ENCODE measurements at regions not wholly inside any gene's neighbourhood (a gene's known extent, or its start where the extent isn't known, plus 50 kb on each side); places are given as distances from the start of the nearest gene placed in this dataset.

DNA sequence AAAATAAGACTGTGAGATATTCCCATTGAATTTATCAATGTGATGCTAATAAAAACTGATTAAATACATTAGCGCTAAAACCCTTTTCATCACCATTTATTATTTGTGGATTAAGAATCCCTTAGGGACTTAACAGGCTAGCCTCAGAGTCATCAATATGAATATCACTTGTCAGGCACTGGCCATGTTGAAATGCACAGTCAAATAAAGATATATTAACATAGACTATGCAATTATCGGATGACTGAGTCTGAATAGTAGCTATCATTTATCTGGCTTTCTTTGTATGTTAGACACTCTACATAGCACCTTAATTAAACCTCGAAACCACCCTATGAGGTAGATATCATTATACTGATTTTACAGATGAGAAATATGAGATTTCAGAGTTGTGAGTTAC, 213.6 kb downstream of the RDH14 start:
- in situ Hi-C loops (cut with MboI; ENCODE audit: low pct_unique_long_range_greater_than_20kb, low sequenced_read_pairs) = no loop called here
- DNase-seq = no peak

DNA sequence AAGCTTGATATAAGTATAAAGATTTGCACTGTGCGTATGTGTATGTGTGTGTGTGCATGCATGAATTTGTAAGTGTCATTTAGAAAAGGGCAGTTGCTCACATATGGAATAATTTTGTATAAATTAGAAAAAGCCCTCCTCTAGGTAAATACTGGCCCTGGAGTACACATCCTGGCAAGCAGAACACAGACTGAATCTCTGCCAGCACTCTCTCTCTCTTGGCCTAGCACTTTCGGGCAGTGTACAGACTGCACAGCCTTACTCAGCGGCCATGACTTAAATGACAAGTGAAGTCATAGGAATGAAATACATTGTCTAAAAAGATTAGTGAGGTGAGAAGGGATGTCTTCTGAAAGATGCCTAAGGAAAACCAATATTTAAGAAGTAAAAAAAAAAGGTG, 214.1 kb downstream of the RDH14 start:
- no peak for DNase-seq
- in situ Hi-C loops (cut with MboI; ENCODE audit: low pct_unique_long_range_greater_than_20kb, low sequenced_read_pairs) = no loop called here

DNA sequence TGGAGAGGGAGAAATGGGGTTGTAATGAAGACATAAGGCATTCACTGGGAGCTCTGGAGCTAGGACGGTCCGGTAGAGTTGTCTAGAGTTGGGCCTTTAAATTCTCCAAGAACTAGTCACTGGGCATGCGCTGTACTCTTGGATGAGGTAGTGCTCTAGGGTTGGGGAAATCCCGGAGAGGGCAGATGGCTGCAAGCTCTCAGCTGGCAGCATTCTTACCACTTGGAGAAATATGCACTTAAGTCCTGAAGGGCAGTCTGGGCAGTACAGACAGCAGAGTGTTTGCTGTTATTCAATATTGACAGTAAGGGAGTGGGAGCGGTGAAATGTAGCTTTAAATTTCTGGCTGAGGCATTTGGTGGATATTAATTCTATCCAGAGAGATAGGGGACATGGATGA, 214.6 kb downstream of the RDH14 start:
- no peak for DNase-seq
- in situ Hi-C loops (cut with MboI; ENCODE audit: low pct_unique_long_range_greater_than_20kb, low sequenced_read_pairs) = no loop called here

DNA sequence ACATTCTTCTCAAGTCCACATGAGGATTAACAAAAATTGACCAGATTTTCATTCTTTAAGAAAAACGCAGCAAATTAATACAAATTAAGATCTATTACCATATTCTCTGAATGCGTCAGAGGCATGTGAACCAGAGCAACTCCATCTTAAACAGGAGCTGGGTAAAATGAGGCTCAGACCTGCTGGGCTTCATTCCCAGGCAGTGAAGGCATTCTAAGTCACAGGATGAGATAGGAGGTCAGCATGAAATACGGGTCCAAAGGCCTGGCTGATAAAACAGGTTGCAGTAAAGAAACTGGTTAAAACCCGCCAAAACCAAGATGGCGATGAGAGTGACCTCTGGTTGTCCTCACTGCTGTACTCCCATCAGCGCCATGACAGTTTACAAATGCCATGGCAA, 217.6 kb downstream of the RDH14 start:
- in situ Hi-C loops (cut with MboI; ENCODE audit: low pct_unique_long_range_greater_than_20kb, low sequenced_read_pairs) = no loop called here
- no peak for DNase-seq

DNA sequence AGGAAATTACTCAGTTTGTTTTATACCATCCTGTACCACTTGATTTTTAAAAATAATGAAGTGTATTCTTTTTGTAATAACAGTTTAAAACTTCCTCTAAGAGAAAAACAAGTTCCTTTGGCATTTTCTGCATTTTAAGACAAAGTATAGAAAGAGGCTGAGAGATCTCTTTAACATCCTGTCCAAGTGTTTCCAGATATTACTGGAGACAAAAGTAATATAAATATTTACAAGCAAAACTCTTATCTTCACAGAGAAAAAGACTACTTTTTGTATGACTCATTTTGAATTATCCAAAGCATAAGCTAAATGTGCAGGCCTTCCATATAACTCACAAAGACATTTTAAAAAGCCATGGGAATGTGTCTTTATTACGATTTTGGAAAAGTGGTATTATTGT, 221.1 kb downstream of the RDH14 start:
- no peak for DNase-seq
- in situ Hi-C loops (cut with MboI; ENCODE audit: low pct_unique_long_range_greater_than_20kb, low sequenced_read_pairs) = no loop called here

DNA sequence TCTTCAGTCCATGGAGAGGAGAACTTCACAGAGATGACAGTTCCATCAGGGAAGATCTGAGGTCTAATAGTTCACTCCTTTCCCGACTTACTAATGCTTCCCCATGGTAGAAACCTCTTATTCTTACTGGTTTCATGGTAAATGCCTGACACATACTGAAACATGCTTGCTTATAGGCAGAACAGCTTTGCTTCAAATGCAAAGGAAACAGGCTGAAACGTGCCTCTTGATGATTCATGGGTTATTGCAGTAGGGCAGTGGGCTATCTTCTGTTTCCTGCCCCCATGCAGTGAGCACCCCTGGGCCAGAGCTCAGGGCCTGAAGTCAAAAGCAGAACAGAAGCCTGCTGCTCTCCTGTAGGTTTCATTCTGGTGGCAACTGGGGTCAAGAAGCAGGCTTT, 223.5 kb downstream of the RDH14 start:
- in situ Hi-C loops (cut with MboI; ENCODE audit: low pct_unique_long_range_greater_than_20kb, low sequenced_read_pairs) = no loop called here
- DNase-seq = no peak

DNA sequence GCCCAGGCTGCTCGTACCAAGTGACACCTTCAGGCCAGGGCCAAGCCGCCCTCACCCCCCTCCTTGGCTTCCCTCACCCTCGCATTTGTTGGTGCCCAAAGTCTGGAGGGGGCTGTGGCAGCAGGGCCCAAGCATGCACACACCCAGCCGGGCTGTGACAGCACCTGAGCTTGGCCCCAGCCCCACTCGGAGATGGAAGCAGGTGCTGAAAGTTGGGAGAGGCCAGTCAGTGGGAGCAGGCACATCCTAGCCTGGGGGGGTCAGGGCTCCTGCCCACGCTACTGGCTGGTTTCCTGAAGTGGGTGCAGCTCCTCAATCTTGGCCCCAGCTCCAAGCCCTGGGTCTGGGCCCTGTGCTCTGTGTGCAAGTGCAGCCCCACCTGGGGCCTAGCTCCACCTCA, 228.0 kb downstream of the RDH14 start:
- in situ Hi-C loops (cut with MboI; ENCODE audit: low pct_unique_long_range_greater_than_20kb, low sequenced_read_pairs) = no loop called here
- DNase-seq = no peak

DNA sequence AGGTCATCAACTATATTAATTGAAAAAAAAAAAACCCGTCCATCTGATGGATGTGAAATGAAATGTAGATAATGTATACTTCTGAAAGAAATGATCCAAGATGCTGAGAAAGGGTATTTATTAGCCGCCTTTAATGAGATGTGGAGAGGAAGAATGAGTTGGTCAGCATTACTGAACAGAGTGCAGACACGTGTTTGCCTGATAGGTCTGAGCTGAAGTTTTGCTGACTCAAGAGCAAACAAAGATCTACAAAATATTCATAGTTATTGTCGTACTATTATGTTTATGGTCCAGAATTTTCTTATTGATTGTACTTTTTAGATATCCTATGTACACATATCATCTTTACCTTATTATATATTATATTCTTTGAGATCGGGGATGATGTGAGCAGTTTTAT, 235.3 kb downstream of the RDH14 start:
- no peak for DNase-seq
- in situ Hi-C loops (cut with MboI; ENCODE audit: low pct_unique_long_range_greater_than_20kb, low sequenced_read_pairs) = no loop called here

DNA sequence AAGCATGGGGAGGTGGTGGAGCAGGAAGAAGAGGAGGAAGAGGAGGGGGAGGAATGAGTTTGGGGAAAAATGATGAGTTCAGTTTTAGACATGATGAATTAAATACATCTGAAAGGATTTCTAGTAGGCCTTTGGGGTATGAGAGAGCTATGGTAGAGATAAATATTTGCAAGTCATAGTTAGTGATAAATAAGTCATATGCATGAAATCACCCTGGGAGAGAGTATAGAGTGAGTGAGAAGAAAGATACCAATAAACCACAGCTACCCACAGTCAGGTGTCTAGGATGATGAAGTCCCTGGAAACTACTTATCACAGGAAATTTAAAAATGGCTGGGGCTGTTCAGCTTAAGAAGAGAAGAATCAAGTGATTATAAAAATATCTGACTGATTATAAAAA, 240.5 kb downstream of the RDH14 start:
- in situ Hi-C loops (cut with MboI; ENCODE audit: low pct_unique_long_range_greater_than_20kb, low sequenced_read_pairs) = no loop called here
- DNase-seq = no peak

DNA sequence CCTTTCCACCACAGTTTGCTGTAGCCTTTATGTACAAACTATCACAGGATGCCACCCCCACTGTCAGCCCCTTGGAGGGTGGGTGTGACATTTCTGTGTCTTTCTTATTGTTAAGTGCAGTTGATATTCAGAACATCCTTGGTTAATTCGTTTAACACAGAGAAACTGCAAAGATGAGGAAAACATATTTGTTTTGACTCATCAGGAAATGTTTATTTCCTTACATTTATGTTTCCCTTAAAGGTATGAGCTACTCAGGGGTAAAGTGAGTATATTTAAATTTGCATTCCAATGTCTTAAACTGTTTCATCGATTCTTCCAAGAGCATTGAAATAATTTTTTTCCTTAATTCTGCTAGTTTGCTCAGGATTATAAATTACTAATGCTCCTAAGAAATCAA, 243.4 kb downstream of the RDH14 start:
- DNase-seq = no peak
- in situ Hi-C loops (cut with MboI; ENCODE audit: low pct_unique_long_range_greater_than_20kb, low sequenced_read_pairs) = no loop called here

DNA sequence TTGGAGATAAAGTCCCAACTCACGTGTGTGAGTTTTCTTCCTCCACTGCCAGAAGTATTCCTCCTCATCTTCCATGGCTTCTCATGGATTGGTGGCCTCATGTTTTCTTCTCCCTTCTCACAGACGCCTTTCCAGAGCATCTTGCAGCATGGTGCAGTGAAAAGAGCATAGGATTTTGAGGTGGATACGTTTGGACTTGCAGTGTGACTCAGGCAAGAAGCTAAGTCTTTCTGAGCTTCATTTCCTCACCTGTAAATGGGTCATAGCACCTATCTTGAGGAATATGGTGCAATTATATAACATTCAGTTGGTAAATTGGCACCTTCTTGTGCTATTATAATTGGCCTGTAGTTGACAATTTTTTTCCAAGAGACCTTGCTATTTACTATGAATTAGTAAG, 247.6 kb downstream of the RDH14 start:
- in situ Hi-C loops (cut with MboI; ENCODE audit: low pct_unique_long_range_greater_than_20kb, low sequenced_read_pairs) = no loop called here
- DNase-seq = no peak

DNA sequence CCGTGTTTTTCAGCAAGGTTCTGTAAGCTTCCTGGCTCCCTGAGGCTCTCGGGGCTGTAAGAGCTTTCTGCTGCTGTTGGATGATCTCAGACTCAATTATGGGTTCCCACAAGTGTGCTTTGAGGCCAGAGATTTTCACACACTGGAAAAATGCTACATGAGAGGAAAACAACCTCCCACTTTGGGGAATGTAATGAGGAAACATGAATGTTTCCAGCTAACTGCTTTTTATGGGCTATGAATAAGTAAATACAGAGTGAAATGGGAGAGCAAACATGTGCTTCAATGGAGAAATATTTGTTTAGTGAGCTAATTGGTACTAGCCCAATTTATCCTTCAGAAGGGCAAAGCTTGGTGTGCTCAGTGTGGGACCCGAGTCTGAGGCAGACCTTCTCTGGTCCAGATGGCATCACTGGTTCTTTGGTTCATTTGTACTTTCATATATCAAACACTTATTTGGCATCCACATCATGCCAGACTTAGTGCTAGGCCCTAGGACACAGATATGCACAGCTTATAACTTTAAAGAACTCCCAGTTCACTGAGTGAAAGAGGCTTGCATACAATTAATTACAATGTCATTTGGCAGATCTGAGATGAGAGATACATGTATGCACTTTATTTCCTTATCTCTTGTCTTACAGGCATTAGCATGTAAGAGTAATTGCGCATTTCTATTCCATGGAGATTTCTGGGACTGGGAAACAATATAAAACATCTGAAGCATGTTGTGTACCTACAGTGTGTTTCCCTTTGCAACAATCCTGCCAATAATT, 248.8 kb downstream of the RDH14 start:
- in situ Hi-C loops (cut with MboI; ENCODE audit: low pct_unique_long_range_greater_than_20kb, low sequenced_read_pairs) = no loop called here
- no peak for DNase-seq

DNA sequence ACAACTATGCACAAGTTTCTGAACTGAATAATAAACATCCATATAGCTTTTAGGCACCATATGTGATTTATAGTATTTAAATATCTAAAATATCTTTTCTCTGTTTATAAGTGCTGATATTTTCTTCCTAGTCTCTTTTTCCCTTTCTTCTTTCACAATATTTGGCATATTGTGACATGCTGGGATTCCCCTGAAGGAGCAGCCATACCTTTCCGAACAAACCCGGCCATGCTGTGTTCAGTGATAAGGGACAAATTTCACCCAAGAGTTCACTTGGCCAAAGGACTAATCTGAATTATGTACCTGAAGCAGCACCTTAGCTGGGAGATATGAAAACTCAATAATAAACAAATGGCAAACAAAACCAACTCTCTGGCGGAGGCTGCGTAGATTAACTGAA, 250.8 kb downstream of the RDH14 start:
- DNase-seq = no peak
- in situ Hi-C loops (cut with MboI; ENCODE audit: low pct_unique_long_range_greater_than_20kb, low sequenced_read_pairs) = no loop called here

DNA sequence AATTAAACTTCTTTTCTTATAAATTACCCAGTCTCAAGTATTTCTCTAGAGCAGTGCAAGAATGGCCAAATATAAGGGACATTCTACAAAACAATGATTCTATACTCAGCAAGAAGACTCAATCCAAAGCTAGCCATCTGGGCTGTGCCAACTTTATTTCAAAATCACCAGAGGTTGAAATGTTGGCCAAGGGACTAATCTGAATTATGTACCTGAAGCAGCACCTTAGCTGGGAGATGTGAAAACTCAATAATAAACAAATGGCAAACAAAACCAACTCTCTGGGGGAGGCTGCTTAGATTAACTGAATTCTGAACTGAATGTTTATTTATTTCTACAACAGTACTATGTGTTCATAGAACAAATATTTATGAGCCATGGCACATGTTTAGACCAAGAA, 251.3 kb downstream of the RDH14 start:
- no peak for DNase-seq
- in situ Hi-C loops (cut with MboI; ENCODE audit: low pct_unique_long_range_greater_than_20kb, low sequenced_read_pairs) = no loop called here

DNA sequence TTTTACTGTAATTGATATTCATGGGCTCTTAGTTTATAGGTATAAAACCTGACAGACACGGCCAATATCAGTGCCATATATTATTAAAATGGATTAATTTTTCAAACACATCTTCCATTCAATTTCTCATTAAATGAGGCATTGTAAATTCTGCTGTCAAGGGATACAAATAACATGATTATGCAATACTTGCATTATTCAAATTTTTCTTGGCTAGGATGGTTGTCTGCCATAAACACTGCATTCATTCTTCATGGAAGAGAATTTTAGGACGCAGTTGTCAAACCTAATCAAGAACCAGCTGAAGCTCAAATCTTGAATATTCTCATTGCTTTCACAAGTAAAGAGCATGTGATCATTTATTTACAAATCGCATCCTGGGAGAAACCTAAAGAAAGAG, 255.6 kb downstream of the RDH14 start:
- in situ Hi-C loops (cut with MboI; ENCODE audit: low pct_unique_long_range_greater_than_20kb, low sequenced_read_pairs) = no loop called here
- no peak for DNase-seq

DNA sequence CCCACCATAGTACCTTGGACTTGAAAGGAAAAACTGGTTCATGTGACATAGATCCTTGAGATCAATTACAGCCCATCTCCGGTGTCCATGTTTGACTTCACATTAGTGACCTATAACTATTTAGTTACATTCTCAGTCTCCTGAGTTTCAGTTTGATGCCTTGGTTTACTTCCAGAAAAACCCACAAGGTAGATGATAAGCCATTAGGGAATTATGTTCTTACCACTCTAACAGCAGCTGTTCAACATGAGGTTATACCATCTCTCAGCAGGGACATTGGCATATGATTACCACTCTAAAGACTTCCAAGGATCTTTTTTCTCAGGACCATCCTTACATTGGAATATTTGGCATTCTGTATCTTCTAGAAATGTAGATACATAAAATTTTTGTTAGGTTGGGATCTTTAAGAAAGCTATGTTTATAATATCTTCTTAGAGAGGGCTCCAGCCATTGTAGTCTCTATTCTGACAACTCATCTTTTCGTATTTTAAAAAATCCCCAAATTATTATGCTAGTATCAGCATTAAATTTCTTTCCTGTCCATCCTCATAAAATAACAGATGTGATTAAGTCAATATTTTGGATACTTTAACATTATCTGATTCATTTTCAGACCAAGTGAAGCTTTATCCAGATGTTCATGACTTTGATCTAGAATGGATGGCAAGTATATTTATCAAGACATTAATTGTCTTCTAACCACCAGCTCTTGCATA, 258.9 kb downstream of the RDH14 start:
- in situ Hi-C loops (cut with MboI; ENCODE audit: low pct_unique_long_range_greater_than_20kb, low sequenced_read_pairs) = no loop called here
- no peak for DNase-seq

DNA sequence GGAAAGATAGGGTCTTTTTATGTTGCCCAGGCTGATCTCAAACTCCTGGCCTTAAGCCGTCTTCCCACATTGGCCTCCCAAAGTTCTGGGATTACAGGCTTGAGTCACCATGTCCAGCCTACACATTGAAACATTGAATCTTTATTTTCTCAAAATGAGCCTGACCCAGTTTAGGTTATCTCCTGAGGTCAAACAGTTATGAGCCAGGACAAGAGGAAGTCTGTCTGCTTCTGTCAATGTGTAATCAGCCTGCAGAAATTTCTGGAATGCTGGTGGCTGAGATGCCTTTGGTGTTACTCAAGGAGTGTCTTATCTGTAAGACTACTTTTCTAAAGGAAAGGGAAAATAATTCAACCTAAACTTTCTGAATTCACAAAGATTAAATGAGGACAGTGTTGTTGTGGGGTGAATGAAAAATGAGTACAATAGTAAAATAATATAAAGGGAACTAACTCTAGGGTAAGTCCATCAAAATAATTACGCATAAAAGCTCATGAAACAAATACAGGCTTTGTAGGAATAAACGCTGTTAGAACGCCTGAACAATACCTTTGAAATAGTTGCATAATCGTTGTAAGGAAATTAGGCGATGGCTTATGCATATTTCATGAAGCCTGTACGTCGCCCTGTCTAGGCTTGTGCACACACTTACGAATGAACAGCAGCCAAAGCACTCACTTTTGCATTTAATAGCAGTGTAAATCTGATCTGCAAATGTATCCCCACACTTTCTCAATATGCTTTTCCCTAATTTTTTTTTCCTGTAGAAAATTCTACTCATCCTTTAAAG, 260.8 kb downstream of the RDH14 start:
- DNase-seq = no peak
- in situ Hi-C loops (cut with MboI; ENCODE audit: low pct_unique_long_range_greater_than_20kb, low sequenced_read_pairs) = no loop called here

DNA sequence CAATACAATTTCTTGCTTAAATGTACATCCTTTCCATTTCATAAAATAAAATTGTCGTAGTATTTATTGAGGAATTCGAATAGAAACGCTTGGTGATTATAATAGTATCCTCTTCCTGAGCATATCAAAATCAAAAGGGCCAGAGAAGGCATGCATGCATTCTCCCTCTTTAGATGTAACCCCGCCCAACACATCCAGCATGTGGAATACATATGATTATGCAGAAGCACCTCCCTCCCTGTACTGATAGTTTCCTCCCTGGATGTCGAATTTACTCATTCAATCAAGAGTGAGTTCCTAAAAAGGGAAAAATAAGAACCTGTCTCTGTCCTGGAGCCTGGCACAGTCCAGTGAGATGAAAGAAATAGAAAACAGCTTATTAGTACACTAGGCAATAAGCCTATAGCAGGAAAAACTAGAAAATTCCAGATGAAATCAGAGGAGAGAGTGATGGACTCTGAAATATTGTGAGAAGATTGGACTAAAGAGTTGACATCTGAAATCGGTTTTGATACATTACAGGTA, 262.9 kb downstream of the RDH14 start:
- DNase-seq = no peak
- in situ Hi-C loops (cut with MboI; ENCODE audit: low pct_unique_long_range_greater_than_20kb, low sequenced_read_pairs) = no loop called here

DNA sequence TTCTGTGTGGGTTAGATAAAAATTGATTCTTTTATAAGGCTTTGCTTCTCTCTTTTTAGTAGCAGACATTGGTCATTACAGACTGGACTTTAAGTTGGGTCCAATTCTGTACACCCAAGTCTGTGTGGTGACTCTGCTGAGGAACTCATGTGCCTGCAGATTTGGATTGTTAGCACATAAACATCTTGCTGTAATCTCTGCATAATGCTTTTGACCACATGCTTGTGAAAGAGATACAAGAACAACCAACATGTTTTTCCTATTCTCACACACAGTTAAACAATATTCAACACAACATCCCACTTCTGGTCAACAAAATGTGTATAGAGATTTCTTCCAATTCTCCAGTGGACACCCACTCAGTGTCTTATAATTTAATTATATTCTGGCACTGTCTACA, 270.1 kb downstream of the RDH14 start:
- in situ Hi-C loops (cut with MboI; ENCODE audit: low pct_unique_long_range_greater_than_20kb, low sequenced_read_pairs) = no loop called here
- no peak for DNase-seq

DNA sequence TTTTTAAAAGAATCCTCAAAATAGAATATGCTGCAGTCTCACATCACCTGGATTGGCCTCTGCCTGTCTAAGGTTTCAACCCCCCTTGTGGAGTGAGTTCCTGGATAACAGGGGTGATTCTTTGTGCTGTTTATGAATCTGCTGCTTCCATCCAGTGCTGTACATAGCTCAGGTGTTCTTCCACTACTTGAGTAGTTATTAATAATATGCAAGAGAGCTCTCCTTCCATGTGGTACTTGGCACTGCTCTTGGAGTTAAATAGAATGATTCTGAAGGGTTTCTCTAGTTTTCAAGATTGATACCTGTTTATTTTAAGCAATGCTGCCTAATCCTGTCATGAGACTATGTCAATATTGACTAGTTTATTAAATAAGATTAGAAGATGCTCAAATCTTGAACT, 273.6 kb downstream of the RDH14 start:
- in situ Hi-C loops (cut with MboI; ENCODE audit: low pct_unique_long_range_greater_than_20kb, low sequenced_read_pairs) = no loop called here
- no peak for DNase-seq
